ENCODE measurements at regions not wholly inside any gene's neighbourhood (a gene's known extent, or its start where the extent isn't known, plus 50 kb on each side); places are given as distances from the start of the nearest gene placed in this dataset.

GRCh38 chr7:50836646-50837045, 54.0 kb upstream of the GRB10 start:
- DNase-seq (ENCODE audit: low spot score): no peak
- H3K27me3 Mint-ChIP-seq: peaks cover 34 to 49% of the 10 kb centered on the region in 2 donors
- no peak overlapping the region for H3K4me3 Mint-ChIP-seq
- no peak overlapping the region for H3K27ac Mint-ChIP-seq
- ATAC-seq: no peak
- H3K36me3 Mint-ChIP-seq: no peaks in the 10 kb centered on the region
- peaks cover 9 to 11% of the 10 kb centered on the region in 2 donors for H3K4me1 Mint-ChIP-seq (ENCODE audit: low read depth in 2 of 2)
- no peaks in the 10 kb centered on the region for H3K9me3 Mint-ChIP-seq

- Mint-ChIP-seq H3K27ac (no peak overlapping the region), H3K4me1 (ENCODE audit: low read depth in 2 of 2) (peaks cover 9 to 11% of the 10 kb centered on the region in 2 donors), H3K4me3 (no peak overlapping the region), H3K9me3 (no peaks in the 10 kb centered on the region), H3K36me3 (no peaks in the 10 kb centered on the region), H3K27me3 (peaks cover 36 to 60% of the 10 kb centered on the region in 2 donors)
- ATAC-seq: no peak
- DNase-seq (ENCODE audit: low spot score): no peak
These were observed 52.5 kb upstream of the GRB10 start for GRCh38 chr7:50835156-50835555.

DNA sequence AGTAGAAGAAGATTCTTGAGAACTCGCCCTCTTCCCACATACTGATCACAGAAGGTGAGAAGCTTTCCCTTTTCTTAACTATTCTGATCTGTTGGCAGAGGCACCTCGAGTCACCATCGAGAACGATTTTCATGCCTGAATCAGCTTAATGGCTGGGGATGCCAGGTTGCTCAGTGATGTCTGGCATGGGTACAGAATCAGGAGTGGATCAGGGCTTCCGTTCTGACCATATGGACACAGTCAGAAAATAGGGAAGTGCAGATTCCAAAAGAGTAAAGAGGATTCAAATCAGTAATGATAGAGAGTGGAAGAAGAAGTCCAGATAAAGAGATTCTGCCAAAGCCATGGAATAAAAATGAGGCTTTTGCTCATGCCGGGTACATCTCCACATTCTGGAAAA, 52.0 kb upstream of the GRB10 start:
- Mint-ChIP-seq H3K4me3 (no peak overlapping the region), H3K27ac (no peak overlapping the region), H3K9me3 (no peaks in the 10 kb centered on the region), H3K4me1 (ENCODE audit: low read depth in 2 of 2) (peaks cover 9 to 11% of the 10 kb centered on the region in 2 donors), H3K36me3 (no peaks in the 10 kb centered on the region), H3K27me3 (peaks cover 36 to 61% of the 10 kb centered on the region in 2 donors)
- no peak for DNase-seq (ENCODE audit: low spot score)
- ATAC-seq: no peak

GRCh38 chr7:50834031-50834535, 51.4 kb upstream of the GRB10 start:
- H3K36me3 Mint-ChIP-seq: no peaks in the 10 kb centered on the region
- ATAC-seq: no peak
- no peak overlapping the region for H3K4me3 Mint-ChIP-seq
- no peak for DNase-seq (ENCODE audit: low spot score)
- peaks cover 9 to 11% of the 10 kb centered on the region in 2 donors for H3K4me1 Mint-ChIP-seq (ENCODE audit: low read depth in 2 of 2)
- H3K27ac Mint-ChIP-seq: no peak overlapping the region
- H3K27me3 Mint-ChIP-seq: peaks cover 36 to 62% of the 10 kb centered on the region in 2 donors
- H3K9me3 Mint-ChIP-seq: no peaks in the 10 kb centered on the region

DNA sequence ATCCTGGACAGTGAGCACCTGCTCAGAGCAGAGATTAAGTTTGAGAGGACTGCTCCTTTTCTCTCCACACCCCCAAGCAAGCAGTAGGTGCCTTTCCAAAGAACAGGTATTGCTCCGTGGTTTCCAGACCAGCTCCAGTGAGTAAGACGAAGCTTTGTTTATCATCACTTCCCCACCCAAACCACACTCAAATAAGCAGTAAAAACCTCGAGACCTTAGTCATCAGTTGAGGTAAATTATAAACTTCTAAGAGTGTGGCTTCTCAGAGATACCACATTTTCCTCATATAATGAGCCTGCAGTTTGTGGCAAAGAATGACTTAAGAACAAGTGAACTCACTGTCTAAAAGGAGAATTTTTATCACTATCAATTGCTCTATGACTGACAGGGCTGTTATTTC, 50.0 kb upstream of the GRB10 start:
- peaks cover 31 to 56% of the 10 kb centered on the region in 2 donors for H3K27me3 Mint-ChIP-seq
- H3K9me3 Mint-ChIP-seq: no peaks in the 10 kb centered on the region
- ATAC-seq (peak; percentile 47 to 57), DNase-seq (ENCODE audit: low spot score) (no peak)
- no peak overlapping the region for H3K27ac Mint-ChIP-seq
- peaks cover 9 to 11% of the 10 kb centered on the region in 2 donors for H3K4me1 Mint-ChIP-seq (ENCODE audit: low read depth in 2 of 2)
- H3K4me3 Mint-ChIP-seq: no peak overlapping the region
- H3K36me3 Mint-ChIP-seq: no peaks in the 10 kb centered on the region
